ENCODE measurements at regions not wholly inside any gene's neighbourhood (a gene's known extent, or its start where the extent isn't known, plus 50 kb on each side); places are given as distances from the start of the nearest gene placed in this dataset.

GRCh38 chrY:7687086-7687485, 775.5 kb upstream of the AMELY start:
- no peaks in the 10 kb centered on the region for H3K9me3 ChIP-seq (ENCODE audit: control insufficient read depth in 1 of 2, insufficient read depth in 1 of 2, low read length in 2 of 2)
- H3K27me3 Mint-ChIP-seq = peaks cover 2% of the 10 kb centered on the region

GRCh38 chrY:7684546-7684945, 773.0 kb upstream of the AMELY start:
- no peak overlapping the region for H3K27ac Mint-ChIP-seq
- H3K4me3 Mint-ChIP-seq = no peak overlapping the region
- Histone ChIP-seq H3K4me3 (ENCODE audit: low read length) (no peak overlapping the region), H3K4me1 (ENCODE audit: insufficient read depth, low read length) (no peaks in the 10 kb centered on the region), H3K27ac (ENCODE audit: low read depth in 1 of 2, low read length in 2 of 2) (no peak overlapping the region), H3K27me3 (ENCODE audit: control insufficient read depth in 1 of 2, insufficient read depth in 2 of 2, low read length in 2 of 2) (no peaks in the 10 kb centered on the region), H3K9me3 (ENCODE audit: control insufficient read depth in 1 of 2, insufficient read depth in 1 of 2, low read length in 2 of 2) (no peaks in the 10 kb centered on the region), H3K36me3 (ENCODE audit: insufficient read depth, low read length) (no peaks in the 10 kb centered on the region)
- ChIA-PET POLR2A (no interaction called here), CTCF (no interaction called here)
- H3K4me1 Mint-ChIP-seq (ENCODE audit: low read depth) = no peaks in the 10 kb centered on the region
- TF ChIP-seq CTCF (IDR thresholded peaks at IDR 0.05) = no peak
- DNase-seq (no peak), ATAC-seq (ENCODE audit: poor library complexity) (no peak)
- H3K9me3 Mint-ChIP-seq = no peaks in the 10 kb centered on the region
- peaks cover 4% of the 10 kb centered on the region for H3K27me3 Mint-ChIP-seq
- H3K36me3 Mint-ChIP-seq (ENCODE audit: low read depth) = no peaks in the 10 kb centered on the region
- intact Hi-C loops (cut with DNase I, micrococcal nuclease) = no loop called here

More at GRCh38 chrY:7687086-7687485, 775.5 kb upstream of the AMELY start:
- Histone ChIP-seq H3K27ac (ENCODE audit: low read depth in 1 of 2, low read length in 2 of 2) (no peak overlapping the region), H3K4me3 (ENCODE audit: low read length) (no peak overlapping the region), H3K4me1 (ENCODE audit: insufficient read depth, low read length) (no peaks in the 10 kb centered on the region), H3K36me3 (ENCODE audit: insufficient read depth, low read length) (no peaks in the 10 kb centered on the region), H3K27me3 (ENCODE audit: control insufficient read depth in 1 of 2, insufficient read depth in 2 of 2, low read length in 2 of 2) (no peaks in the 10 kb centered on the region)
- ChIA-PET CTCF (no interaction called here), POLR2A (no interaction called here)
- Mint-ChIP-seq H3K9me3 (no peaks in the 10 kb centered on the region), H3K4me3 (no peak overlapping the region), H3K27ac (no peak overlapping the region), H3K4me1 (ENCODE audit: low read depth) (no peaks in the 10 kb centered on the region), H3K36me3 (ENCODE audit: low read depth) (no peaks in the 10 kb centered on the region)
- DNase-seq (no peak), ATAC-seq (ENCODE audit: poor library complexity) (no peak)
- TF ChIP-seq CTCF (IDR thresholded peaks at IDR 0.05) = no peak
- intact Hi-C loops (cut with DNase I, micrococcal nuclease) = no loop called here

- H3K36me3 Mint-ChIP-seq (ENCODE audit: low read depth) = no peaks in the 10 kb centered on the region
- H3K27ac Mint-ChIP-seq = no peak overlapping the region
- Histone ChIP-seq H3K27ac (ENCODE audit: low read depth in 1 of 2, low read length in 2 of 2) (no peak overlapping the region), H3K27me3 (ENCODE audit: control insufficient read depth in 1 of 2, insufficient read depth in 2 of 2, low read length in 2 of 2) (no peaks in the 10 kb centered on the region), H3K4me3 (ENCODE audit: low read length) (no peak overlapping the region), H3K4me1 (ENCODE audit: insufficient read depth, low read length) (no peaks in the 10 kb centered on the region), H3K9me3 (ENCODE audit: control insufficient read depth in 1 of 2, insufficient read depth in 1 of 2, low read length in 2 of 2) (no peaks in the 10 kb centered on the region), H3K36me3 (ENCODE audit: insufficient read depth, low read length) (no peaks in the 10 kb centered on the region)
- POLR2A ChIA-PET = no interaction called here
- no peak overlapping the region for H3K4me3 Mint-ChIP-seq
- H3K27me3 Mint-ChIP-seq = peaks cover 4% of the 10 kb centered on the region
- ATAC-seq (ENCODE audit: poor library complexity) (no peak), DNase-seq (no peak)
- intact Hi-C loops (cut with DNase I, micrococcal nuclease) = no loop called here
- H3K4me1 Mint-ChIP-seq (ENCODE audit: low read depth) = no peaks in the 10 kb centered on the region
- no peaks in the 10 kb centered on the region for H3K9me3 Mint-ChIP-seq
- CTCF ChIA-PET = no interaction called here
- no peak for TF ChIP-seq CTCF (IDR thresholded peaks at IDR 0.05)
Measured at GRCh38 chrY:7682386-7682785, 770.8 kb upstream of the AMELY start.

All from CD4-positive, alpha-beta T cell (primary cell).